NOMO-1 treated with DMSO at 0.1 percent for 48 hours (cell line): ENCODE measurements at regions not wholly inside any gene's neighbourhood (a gene's known extent, or its start where the extent isn't known, plus 50 kb on each side); places are given as distances from the start of the nearest gene placed in this dataset.
"Not testable (repeated sequence)": the region's sequence is repeated elsewhere in the genome, so short reads cannot be mapped to it uniquely, and the experiment has no call there.

Source experiments
- DNase-seq: peaks from one replicate; lab custom pipeline; 2025; ENCODE audit not compliant: unreplicated experiment; lab: John Stamatoyannopoulos, UW

GRCh38 chr13:76663592-76664335 lies 222.4 kb downstream of the KCTD12 start:
- peak; percentile 49 for DNase-seq

GRCh38 chr13:76659074-76659473 lies 227.1 kb downstream of the KCTD12 start:
- not testable (repeated sequence) for DNase-seq

GRCh38 chr13:76656500-76656899 lies 229.7 kb downstream of the KCTD12 start:
- DNase-seq: peak; percentile 61

- peak; percentile 68 for DNase-seq
These were observed 230.1 kb downstream of the KCTD12 start for GRCh38 chr13:76656056-76656455.

- DNase-seq: no peak
These were observed 231.9 kb downstream of the KCTD12 start for GRCh38 chr13:76654263-76654662.

- DNase-seq: no peak
These were observed 234.9 kb downstream of the KCTD12 start for GRCh38 chr13:76651286-76651685.

- DNase-seq: no peak
These were observed 238.7 kb downstream of the KCTD12 start for GRCh38 chr13:76647550-76647949.

- DNase-seq: no peak
These were observed 239.3 kb downstream of the KCTD12 start for GRCh38 chr13:76646946-76647345.

- DNase-seq: no peak
These were observed 240.6 kb downstream of the KCTD12 start for GRCh38 chr13:76645632-76646031.

GRCh38 chr13:76644906-76645305 lies 241.3 kb downstream of the KCTD12 start:
- no peak for DNase-seq

- no peak for DNase-seq
These were observed 242.6 kb downstream of the KCTD12 start for GRCh38 chr13:76643596-76643995.

- no peak for DNase-seq
These were observed 245.1 kb downstream of the KCTD12 start for GRCh38 chr13:76641056-76641455.

GRCh38 chr13:76638882-76639281 lies 247.3 kb downstream of the KCTD12 start:
- no peak for DNase-seq

GRCh38 chr13:76638181-76638580 lies 248.0 kb downstream of the KCTD12 start:
- DNase-seq: no peak

- DNase-seq: no peak
These were observed 248.5 kb downstream of the KCTD12 start for GRCh38 chr13:76637641-76638141.

GRCh38 chr13:76636829-76637228 lies 249.4 kb downstream of the KCTD12 start:
- DNase-seq: no peak

- no peak for DNase-seq
These were observed 250.7 kb downstream of the KCTD12 start for GRCh38 chr13:76635232-76636230.

GRCh38 chr13:76634431-76635191 lies 251.6 kb downstream of the KCTD12 start:
- no peak for DNase-seq

GRCh38 chr13:76632401-76633044 lies 253.7 kb downstream of the KCTD12 start:
- DNase-seq: no peak

- no peak for DNase-seq
These were observed 255.5 kb downstream of the KCTD12 start for GRCh38 chr13:76630629-76631230.
